ENCODE measurements at regions not wholly inside any gene's neighbourhood (a gene's known extent, or its start where the extent isn't known, plus 50 kb on each side); places are given as distances from the start of the nearest gene placed in this dataset.
A peak's percentile ranks its signal among the peaks of the same experiment; 100 is the strongest.
"Not testable (repeated sequence)": the region's sequence is repeated elsewhere in the genome, so short reads cannot be mapped to it uniquely, and the experiment has no call there.

- DNase-seq: no peak
These were observed 306.1 kb upstream of the CYRIA start for GRCh38 chr2:16971722-16972234.

GRCh38 chr2:16970948-16971347, 305.3 kb upstream of the CYRIA start:
- DNase-seq: not testable (repeated sequence)

- no peak for DNase-seq
These were observed 296.9 kb upstream of the CYRIA start for GRCh38 chr2:16962505-16962904.

GRCh38 chr2:16960579-16960978, 294.9 kb upstream of the CYRIA start:
- DNase-seq: no peak

GRCh38 chr2:16958266-16958665, 292.6 kb upstream of the CYRIA start:
- DNase-seq: no peak

GRCh38 chr2:16952805-16953204, 287.2 kb upstream of the CYRIA start:
- no peak for DNase-seq

- DNase-seq: no peak
These were observed 286.7 kb upstream of the CYRIA start for GRCh38 chr2:16952368-16952767.

- DNase-seq: no peak
These were observed 284.8 kb upstream of the CYRIA start for GRCh38 chr2:16950436-16950835.

GRCh38 chr2:16948710-16949109, 283.1 kb upstream of the CYRIA start:
- DNase-seq: peak in 1 of 2 donors; percentile 31

- DNase-seq: no peak
These were observed 282.4 kb upstream of the CYRIA start for GRCh38 chr2:16948053-16948452.

- DNase-seq: no peak
These were observed 277.8 kb upstream of the CYRIA start for GRCh38 chr2:16943279-16943958.

GRCh38 chr2:16940214-16940613, 274.6 kb upstream of the CYRIA start:
- DNase-seq: no peak

GRCh38 chr2:16939771-16940170, 274.1 kb upstream of the CYRIA start:
- DNase-seq: no peak

- no peak for DNase-seq
These were observed 267.7 kb upstream of the CYRIA start for GRCh38 chr2:16933355-16933754.

GRCh38 chr2:16932826-16933225, 267.2 kb upstream of the CYRIA start:
- DNase-seq: no peak

- DNase-seq: no peak
These were observed 265.8 kb upstream of the CYRIA start for GRCh38 chr2:16931441-16931840.

GRCh38 chr2:16927398-16927797, 261.8 kb upstream of the CYRIA start:
- no peak for DNase-seq

- DNase-seq: no peak
These were observed 259.5 kb upstream of the CYRIA start for GRCh38 chr2:16925145-16925544.

GRCh38 chr2:16915341-16915755, 249.7 kb upstream of the CYRIA start:
- not testable (repeated sequence) for DNase-seq

- DNase-seq: no peak
These were observed 246.1 kb upstream of the CYRIA start for GRCh38 chr2:16911746-16912145.

GRCh38 chr2:16908656-16909055, 243.0 kb upstream of the CYRIA start:
- DNase-seq: no peak

- DNase-seq: no peak
These were observed 242.1 kb upstream of the CYRIA start for GRCh38 chr2:16907645-16908282.

GRCh38 chr2:16905325-16905724, 239.7 kb upstream of the CYRIA start:
- DNase-seq: not testable (repeated sequence)
